ENCODE measurements at regions not wholly inside any gene's neighbourhood (a gene's known extent, or its start where the extent isn't known, plus 50 kb on each side); places are given as distances from the start of the nearest gene placed in this dataset.
A peak's percentile ranks its signal among the peaks of the same experiment; 100 is the strongest.
"Not testable (repeated sequence)": the region's sequence is repeated elsewhere in the genome, so short reads cannot be mapped to it uniquely, and the experiment has no call there.

GRCh38 chr2:37767959-37768925 lies 96.8 kb upstream of the CDC42EP3 start:
- 68% methylated on average over 6 of the region's 6 CpGs for WGBS
- Histone ChIP-seq H3K27ac (ENCODE audit: low read depth in 1 of 2, low read length in 1 of 2) (no peak overlapping the region), H3K9me3 (ENCODE audit: control insufficient read depth in 2 of 2, insufficient read depth in 1 of 2, low read length in 1 of 2) (no peaks in the 10 kb centered on the region), H3K36me3 (ENCODE audit: control insufficient read depth in 2 of 2, insufficient read depth in 2 of 2, low read length in 1 of 2) (no peaks in the 10 kb centered on the region), H3K4me1 (ENCODE audit: control insufficient read depth in 2 of 2, insufficient read depth in 2 of 2, low read length in 2 of 2) (no peaks in the 10 kb centered on the region), H3K27me3 (ENCODE audit: control insufficient read depth in 2 of 2, insufficient read depth in 1 of 2, low read length in 1 of 2) (no peaks in the 10 kb centered on the region), H3K4me3 (ENCODE audit: low read length in 2 of 2) (no peak overlapping the region)
- DNase-seq (ENCODE audit: low read depth in 6 of 9, low spot score in 9 of 9): no peak

- DNase-seq (ENCODE audit: low read depth in 6 of 9, low spot score in 9 of 9): no peak
- Histone ChIP-seq H3K36me3 (ENCODE audit: control insufficient read depth in 2 of 2, insufficient read depth in 2 of 2, low read length in 1 of 2) (no peaks in the 10 kb centered on the region), H3K4me1 (ENCODE audit: control insufficient read depth in 2 of 2, insufficient read depth in 2 of 2, low read length in 2 of 2) (no peaks in the 10 kb centered on the region), H3K27me3 (ENCODE audit: control insufficient read depth in 2 of 2, insufficient read depth in 1 of 2, low read length in 1 of 2) (no peaks in the 10 kb centered on the region), H3K4me3 (ENCODE audit: low read length in 2 of 2) (no peak overlapping the region), H3K27ac (ENCODE audit: low read depth in 1 of 2, low read length in 1 of 2) (no peak overlapping the region), H3K9me3 (ENCODE audit: control insufficient read depth in 2 of 2, insufficient read depth in 1 of 2, low read length in 1 of 2) (no peaks in the 10 kb centered on the region)
- 98% methylated on average over 3 of the region's 3 CpGs for WGBS
Measured at GRCh38 chr2:37769551-37769950, 98.1 kb upstream of the CDC42EP3 start.

GRCh38 chr2:37770797-37771196 lies 99.4 kb upstream of the CDC42EP3 start:
- H3K36me3 ChIP-seq (ENCODE audit: control insufficient read depth in 2 of 2, insufficient read depth in 2 of 2, low read length in 1 of 2): no peaks in the 10 kb centered on the region
- no peaks in the 10 kb centered on the region for H3K9me3 ChIP-seq (ENCODE audit: control insufficient read depth in 2 of 2, insufficient read depth in 1 of 2, low read length in 1 of 2)
- no peak overlapping the region for H3K27ac ChIP-seq (ENCODE audit: low read depth in 1 of 2, low read length in 1 of 2)
- H3K4me1 ChIP-seq (ENCODE audit: control insufficient read depth in 2 of 2, insufficient read depth in 2 of 2, low read length in 2 of 2): no peaks in the 10 kb centered on the region
- DNase-seq (ENCODE audit: low read depth in 6 of 9, low spot score in 9 of 9): no peak
- no peaks in the 10 kb centered on the region for H3K27me3 ChIP-seq (ENCODE audit: control insufficient read depth in 2 of 2, insufficient read depth in 1 of 2, low read length in 1 of 2)
- WGBS: 98% methylated on average over 2 of the region's 2 CpGs
- no peak overlapping the region for H3K4me3 ChIP-seq (ENCODE audit: low read length in 2 of 2)

- Histone ChIP-seq H3K4me3 (ENCODE audit: low read length in 2 of 2) (no peak overlapping the region), H3K27ac (ENCODE audit: low read depth in 1 of 2, low read length in 1 of 2) (no peak overlapping the region), H3K36me3 (ENCODE audit: control insufficient read depth in 2 of 2, insufficient read depth in 2 of 2, low read length in 1 of 2) (no peaks in the 10 kb centered on the region), H3K4me1 (ENCODE audit: control insufficient read depth in 2 of 2, insufficient read depth in 2 of 2, low read length in 2 of 2) (peaks cover 0 to 6% of the 10 kb centered on the region in 2 donors), H3K27me3 (ENCODE audit: control insufficient read depth in 2 of 2, insufficient read depth in 1 of 2, low read length in 1 of 2) (no peaks in the 10 kb centered on the region), H3K9me3 (ENCODE audit: control insufficient read depth in 2 of 2, insufficient read depth in 1 of 2, low read length in 1 of 2) (no peaks in the 10 kb centered on the region)
- WGBS: 62% methylated on average over 3 of the region's 3 CpGs
- DNase-seq (ENCODE audit: low read depth in 6 of 9, low spot score in 9 of 9): no peak
Measured at GRCh38 chr2:37771600-37772088, 100.2 kb upstream of the CDC42EP3 start.

GRCh38 chr2:37773371-37774130 lies 102.1 kb upstream of the CDC42EP3 start:
- H3K27ac ChIP-seq (ENCODE audit: low read depth in 1 of 2, low read length in 1 of 2): no peak overlapping the region
- no peaks in the 10 kb centered on the region for H3K9me3 ChIP-seq (ENCODE audit: control insufficient read depth in 2 of 2, insufficient read depth in 1 of 2, low read length in 1 of 2)
- no peaks in the 10 kb centered on the region for H3K36me3 ChIP-seq (ENCODE audit: control insufficient read depth in 2 of 2, insufficient read depth in 2 of 2, low read length in 1 of 2)
- 93% methylated on average over 8 of the region's 8 CpGs for WGBS
- H3K4me3 ChIP-seq (ENCODE audit: low read length in 2 of 2): no peak overlapping the region
- H3K4me1 ChIP-seq (ENCODE audit: control insufficient read depth in 2 of 2, insufficient read depth in 2 of 2, low read length in 2 of 2): peaks cover 0 to 9% of the 10 kb centered on the region in 2 donors
- DNase-seq (ENCODE audit: low read depth in 6 of 9, low spot score in 9 of 9): no peak
- no peaks in the 10 kb centered on the region for H3K27me3 ChIP-seq (ENCODE audit: control insufficient read depth in 2 of 2, insufficient read depth in 1 of 2, low read length in 1 of 2)

- H3K4me1 ChIP-seq (ENCODE audit: control insufficient read depth in 2 of 2, insufficient read depth in 2 of 2, low read length in 2 of 2); H3K9me3 ChIP-seq (ENCODE audit: control insufficient read depth in 2 of 2, insufficient read depth in 1 of 2, low read length in 1 of 2); H3K27me3 ChIP-seq (ENCODE audit: control insufficient read depth in 2 of 2, insufficient read depth in 1 of 2, low read length in 1 of 2); H3K27ac ChIP-seq (ENCODE audit: low read depth in 1 of 2, low read length in 1 of 2); H3K4me3 ChIP-seq (ENCODE audit: low read length in 2 of 2); DNase-seq (ENCODE audit: low read depth in 6 of 9, low spot score in 9 of 9); H3K36me3 ChIP-seq (ENCODE audit: control insufficient read depth in 2 of 2, insufficient read depth in 2 of 2, low read length in 1 of 2): not testable (repeated sequence)
- 94% methylated on average over 6 of the region's 6 CpGs for WGBS
Measured at GRCh38 chr2:37774171-37774944, 102.9 kb upstream of the CDC42EP3 start.

GRCh38 chr2:37774976-37775907 lies 103.8 kb upstream of the CDC42EP3 start:
- H3K27ac ChIP-seq (ENCODE audit: low read depth in 1 of 2, low read length in 1 of 2): no peak overlapping the region
- no peaks in the 10 kb centered on the region for H3K36me3 ChIP-seq (ENCODE audit: control insufficient read depth in 2 of 2, insufficient read depth in 2 of 2, low read length in 1 of 2)
- H3K4me3 ChIP-seq (ENCODE audit: low read length in 2 of 2): no peak overlapping the region
- no peaks in the 10 kb centered on the region for H3K9me3 ChIP-seq (ENCODE audit: control insufficient read depth in 2 of 2, insufficient read depth in 1 of 2, low read length in 1 of 2)
- 92% methylated on average over 9 of the region's 9 CpGs for WGBS
- H3K27me3 ChIP-seq (ENCODE audit: control insufficient read depth in 2 of 2, insufficient read depth in 1 of 2, low read length in 1 of 2): no peaks in the 10 kb centered on the region
- DNase-seq (ENCODE audit: low read depth in 6 of 9, low spot score in 9 of 9): no peak
- H3K4me1 ChIP-seq (ENCODE audit: control insufficient read depth in 2 of 2, insufficient read depth in 2 of 2, low read length in 2 of 2): peaks cover 0 to 9% of the 10 kb centered on the region in 2 donors

GRCh38 chr2:37775908-37776250 lies 104.4 kb upstream of the CDC42EP3 start:
- peak in 1 of 9 donors; percentile 16 for DNase-seq (ENCODE audit: low read depth in 6 of 9, low spot score in 9 of 9)
- Histone ChIP-seq H3K27ac (ENCODE audit: low read depth in 1 of 2, low read length in 1 of 2) (no peak overlapping the region), H3K27me3 (ENCODE audit: control insufficient read depth in 2 of 2, insufficient read depth in 1 of 2, low read length in 1 of 2) (no peaks in the 10 kb centered on the region), H3K36me3 (ENCODE audit: control insufficient read depth in 2 of 2, insufficient read depth in 2 of 2, low read length in 1 of 2) (no peaks in the 10 kb centered on the region), H3K9me3 (ENCODE audit: control insufficient read depth in 2 of 2, insufficient read depth in 1 of 2, low read length in 1 of 2) (no peaks in the 10 kb centered on the region), H3K4me3 (ENCODE audit: low read length in 2 of 2) (no peak overlapping the region), H3K4me1 (ENCODE audit: control insufficient read depth in 2 of 2, insufficient read depth in 2 of 2, low read length in 2 of 2) (peaks cover 0 to 9% of the 10 kb centered on the region in 2 donors)
- 90% methylated on average over 3 of the region's 3 CpGs for WGBS

Measured in thymus (tissue), 11 donors.